KMS-11 (cell line): ENCODE measurements at regions not wholly inside any gene's neighbourhood (a gene's known extent, or its start where the extent isn't known, plus 50 kb on each side); places are given as distances from the start of the nearest gene placed in this dataset.

Experiments
- H2AFZ ChIP-seq: fragments of 200-600 bp; sonication (generic); 2 replicates; pipeline ENCODE4 v1.6.1; 2016; ENCODE audit warnings: antibody characterized with exemption, mixed run types, low read depth
- H3K27ac ChIP-seq: fragments of 200-600 bp; sonication (generic); 2 replicates; pipeline ENCODE4 v1.6.1; 2016; ENCODE audit warnings: mild to moderate bottlenecking, mixed run types
- H3K27me3 ChIP-seq: fragments of 200-600 bp; sonication (generic); 2 replicates; pipeline ENCODE4 v1.6.1; 2017; ENCODE audit warnings: mild to moderate bottlenecking, low read depth, mixed run types, moderate library complexity; ENCODE audit not compliant: insufficient read depth
- H3K36me3 ChIP-seq: fragments of 200-600 bp; sonication (generic); 2 replicates; pipeline ENCODE4 v1.6.1; 2017; ENCODE audit warnings: mild to moderate bottlenecking, mixed run types; ENCODE audit not compliant: insufficient read depth
- H3K4me1 ChIP-seq: fragments of 200-600 bp; sonication (generic); 2 replicates; pipeline ENCODE4 v1.6.1; 2016; ENCODE audit warnings: mild to moderate bottlenecking, low read depth, mixed run types; ENCODE audit not compliant: poor library complexity, severe bottlenecking
- H3K4me2 ChIP-seq: fragments of 200-600 bp; sonication (generic); 2 replicates; pipeline ENCODE4 v1.7.0; 2016; ENCODE audit warnings: mild to moderate bottlenecking, mixed run types
- H3K4me3 ChIP-seq: fragments of 200-600 bp; sonication (generic); IDR thresholded peaks from 2 replicates; pipeline ENCODE4 v1.6.1; 2017; ENCODE audit warnings: low read depth, low read length, mixed read lengths; ENCODE audit not compliant: insufficient read depth
- H3K79me2 ChIP-seq: fragments of 200-600 bp; sonication (generic); 2 replicates; pipeline ENCODE4 v1.6.1; 2016; ENCODE audit warnings: low read depth, mixed run types; ENCODE audit not compliant: insufficient read depth
- H3K9ac ChIP-seq: fragments of 200-600 bp; sonication (generic); 2 replicates; pipeline ENCODE4 v1.6.1; 2016; ENCODE audit warnings: mild to moderate bottlenecking, mixed run types
- H4K20me1 ChIP-seq: fragments of 200-600 bp; sonication (generic); 2 replicates; pipeline ENCODE4 v1.6.1; 2016; ENCODE audit warnings: mild to moderate bottlenecking, mixed run types; ENCODE audit not compliant: insufficient read depth
- TF ChIP-seq, protein P1 (sequence below): fragments of 200-600 bp; sonication (generic); conservative IDR thresholded peaks from 2 replicates; pipeline ENCODE4 v1.6.1; 2017; ENCODE audit warnings: low read depth, mild to moderate bottlenecking, antibody characterized with exemption, low read length, moderate library complexity, mixed read lengths

DNA sequence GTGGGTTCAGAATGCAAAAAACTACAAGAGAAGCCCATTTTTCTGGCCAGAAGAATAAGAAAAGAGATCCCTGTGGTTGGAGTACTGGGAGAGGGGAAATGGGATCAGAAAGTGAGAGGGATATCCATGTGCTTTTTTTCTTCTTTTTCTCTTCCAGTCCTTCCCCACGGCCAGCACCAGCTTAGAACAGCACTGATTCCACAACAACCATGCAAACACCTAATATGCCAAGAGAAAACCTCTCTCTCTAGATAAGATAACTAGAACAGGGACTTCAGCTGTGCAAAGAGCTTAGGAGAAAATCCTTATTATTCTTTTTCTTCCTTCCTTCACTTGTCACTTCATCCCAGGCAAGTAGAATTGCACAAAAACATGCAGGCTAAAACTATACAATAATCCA is 83.5 kb downstream of the ELAPOR2 start:
- H3K36me3 ChIP-seq = no peaks in the 10 kb centered on the region
- H3K79me2 ChIP-seq = no peaks in the 10 kb centered on the region
- H3K4me3 ChIP-seq = no peak overlapping the region
- H4K20me1 ChIP-seq = no peaks in the 10 kb centered on the region
- H3K27ac ChIP-seq = no peak overlapping the region
- H3K9ac ChIP-seq = no peak overlapping the region
- TF ChIP-seq, protein P1, sequence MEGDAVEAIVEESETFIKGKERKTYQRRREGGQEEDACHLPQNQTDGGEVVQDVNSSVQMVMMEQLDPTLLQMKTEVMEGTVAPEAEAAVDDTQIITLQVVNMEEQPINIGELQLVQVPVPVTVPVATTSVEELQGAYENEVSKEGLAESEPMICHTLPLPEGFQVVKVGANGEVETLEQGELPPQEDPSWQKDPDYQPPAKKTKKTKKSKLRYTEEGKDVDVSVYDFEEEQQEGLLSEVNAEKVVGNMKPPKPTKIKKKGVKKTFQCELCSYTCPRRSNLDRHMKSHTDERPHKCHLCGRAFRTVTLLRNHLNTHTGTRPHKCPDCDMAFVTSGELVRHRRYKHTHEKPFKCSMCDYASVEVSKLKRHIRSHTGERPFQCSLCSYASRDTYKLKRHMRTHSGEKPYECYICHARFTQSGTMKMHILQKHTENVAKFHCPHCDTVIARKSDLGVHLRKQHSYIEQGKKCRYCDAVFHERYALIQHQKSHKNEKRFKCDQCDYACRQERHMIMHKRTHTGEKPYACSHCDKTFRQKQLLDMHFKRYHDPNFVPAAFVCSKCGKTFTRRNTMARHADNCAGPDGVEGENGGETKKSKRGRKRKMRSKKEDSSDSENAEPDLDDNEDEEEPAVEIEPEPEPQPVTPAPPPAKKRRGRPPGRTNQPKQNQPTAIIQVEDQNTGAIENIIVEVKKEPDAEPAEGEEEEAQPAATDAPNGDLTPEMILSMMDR = no peak
- H3K4me1 ChIP-seq = peaks cover 19% of the 10 kb centered on the region
- H3K4me2 ChIP-seq = no peak overlapping the region
- no peak overlapping the region for H2AFZ ChIP-seq
- no peaks in the 10 kb centered on the region for H3K27me3 ChIP-seq

DNA sequence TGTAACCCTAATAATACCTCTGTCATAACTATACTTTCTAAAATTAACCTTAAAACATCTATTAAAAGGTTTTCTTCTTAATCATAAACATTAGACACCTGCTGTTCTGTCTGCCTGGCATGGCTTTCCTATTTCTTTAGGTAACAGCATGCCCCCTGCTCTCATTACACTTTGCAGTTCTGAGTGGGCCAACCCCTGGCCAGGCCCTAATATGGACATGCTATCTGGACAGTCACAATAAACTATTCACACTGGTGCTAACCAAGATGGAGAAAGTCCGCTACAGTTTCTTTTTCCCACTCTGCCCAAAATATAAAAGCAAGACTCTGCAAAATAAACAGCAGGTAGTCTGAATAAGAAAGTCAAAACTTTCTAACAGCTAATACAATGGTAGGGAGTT is 84.0 kb downstream of the ELAPOR2 start:
- Histone ChIP-seq H3K79me2 (no peaks in the 10 kb centered on the region), H4K20me1 (no peaks in the 10 kb centered on the region), H3K36me3 (no peaks in the 10 kb centered on the region), H3K4me3 (no peak overlapping the region), H3K4me1 (peaks cover 19% of the 10 kb centered on the region), H3K27me3 (no peaks in the 10 kb centered on the region), H3K27ac (no peak overlapping the region), H2AFZ (no peak overlapping the region), H3K9ac (no peak overlapping the region), H3K4me2 (no peak overlapping the region)
- TF ChIP-seq, protein P1 = no peak

DNA sequence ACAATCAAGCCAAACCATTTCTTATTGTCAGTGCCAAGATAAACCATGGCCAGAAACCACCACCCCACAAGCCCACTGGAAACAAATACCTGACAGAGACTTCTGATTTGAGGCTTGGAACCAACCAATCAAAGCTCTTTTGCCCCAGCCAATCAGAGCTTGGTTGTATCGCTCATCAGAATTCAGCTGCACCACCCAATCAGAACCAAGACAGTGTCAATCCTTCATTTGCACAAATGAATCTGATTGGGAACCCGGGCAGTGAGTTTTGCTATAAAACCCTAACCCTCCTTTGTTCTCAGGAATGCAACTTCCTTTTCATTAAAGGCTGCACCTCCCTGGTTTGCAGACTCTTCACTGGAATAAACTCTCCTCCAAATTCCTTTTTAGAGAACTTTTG is 87.4 kb downstream of the ELAPOR2 start:
- no peak overlapping the region for H2AFZ ChIP-seq
- H3K27me3 ChIP-seq = no peaks in the 10 kb centered on the region
- no peaks in the 10 kb centered on the region for H3K36me3 ChIP-seq
- TF ChIP-seq, protein P1 = no peak
- no peak overlapping the region for H3K27ac ChIP-seq
- no peak overlapping the region for H3K4me3 ChIP-seq
- no peaks in the 10 kb centered on the region for H3K79me2 ChIP-seq
- no peak overlapping the region for H3K9ac ChIP-seq
- no peaks in the 10 kb centered on the region for H4K20me1 ChIP-seq
- H3K4me1 ChIP-seq = no peaks in the 10 kb centered on the region
- H3K4me2 ChIP-seq = no peak overlapping the region

DNA sequence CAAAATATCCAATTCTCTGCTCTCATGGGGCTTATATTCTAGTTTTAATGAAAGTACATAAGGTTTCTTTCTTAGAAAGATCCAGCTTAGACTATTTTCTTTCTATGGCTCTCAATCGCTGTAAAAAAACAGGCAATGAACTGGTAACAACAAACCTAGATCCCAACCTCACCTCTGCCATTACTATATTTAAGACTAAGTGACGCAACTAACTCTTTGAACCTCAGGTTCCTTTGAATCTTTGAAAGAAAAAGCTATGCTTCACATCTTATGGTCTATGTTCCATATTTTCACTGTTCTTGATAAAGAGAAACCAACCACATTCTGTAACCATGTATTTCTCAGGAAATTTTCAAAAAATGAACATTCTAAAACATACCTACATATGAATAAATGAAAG is 88.5 kb downstream of the ELAPOR2 start:
- Histone ChIP-seq H3K4me1 (no peaks in the 10 kb centered on the region), H3K9ac (no peak overlapping the region), H2AFZ (no peak overlapping the region), H4K20me1 (no peaks in the 10 kb centered on the region), H3K36me3 (no peaks in the 10 kb centered on the region), H3K4me2 (no peak overlapping the region), H3K79me2 (no peaks in the 10 kb centered on the region), H3K4me3 (no peak overlapping the region), H3K27me3 (no peaks in the 10 kb centered on the region), H3K27ac (no peak overlapping the region)
- TF ChIP-seq, protein P1 = no peak
